GM19452 (cell line): ENCODE measurements at regions not wholly inside any gene's neighbourhood (a gene's known extent, or its start where the extent isn't known, plus 50 kb on each side); places are given as distances from the start of the nearest gene placed in this dataset.
"Not testable (repeated sequence)": the region's sequence is repeated elsewhere in the genome, so short reads cannot be mapped to it uniquely, and the experiment has no call there.

Experiments
- ATAC-seq: cut with Tn5 transposase; IDR thresholded peaks from one replicate; pipeline ENCODE4 v1.9.1; 2021; ENCODE audit not compliant: unreplicated experiment

- no peak for ATAC-seq
Observed at GRCh38 chr4:81319657-81320056, 104.6 kb upstream of the PRKG2 start.

GRCh38 chr4:81314897-81315470, 100.0 kb upstream of the PRKG2 start:
- no peak for ATAC-seq

GRCh38 chr4:81314196-81314896, 99.3 kb upstream of the PRKG2 start:
- ATAC-seq = no peak

- ATAC-seq = no peak
Observed at GRCh38 chr4:81307991-81308390, 93.0 kb upstream of the PRKG2 start.

GRCh38 chr4:81304871-81305270, 89.8 kb upstream of the PRKG2 start:
- no peak for ATAC-seq

GRCh38 chr4:81300352-81300751, 85.3 kb upstream of the PRKG2 start:
- ATAC-seq = not testable (repeated sequence)

GRCh38 chr4:81290813-81291212, 75.8 kb upstream of the PRKG2 start:
- no peak for ATAC-seq

GRCh38 chr4:81287101-81287500, 72.1 kb upstream of the PRKG2 start:
- no peak for ATAC-seq

GRCh38 chr4:81282131-81282530, 67.1 kb upstream of the PRKG2 start:
- ATAC-seq = no peak

- no peak for ATAC-seq
Observed at GRCh38 chr4:81274460-81274859, 59.4 kb upstream of the PRKG2 start.

GRCh38 chr4:81272671-81273070, 57.6 kb upstream of the PRKG2 start:
- no peak for ATAC-seq
